Osteocyte (in vitro differentiated cells): ENCODE measurements at regions not wholly inside any gene's neighbourhood (a gene's known extent, or its start where the extent isn't known, plus 50 kb on each side); places are given as distances from the start of the nearest gene placed in this dataset.

Experiments used
- DNase-seq: peaks from one replicate; pipeline ENCODE4 v3.0.0; 2021; ENCODE audit warnings: mixed read lengths; ENCODE audit not compliant: unreplicated experiment; ENCODE audit errors: extremely low spot score
- H3K27ac Mint-ChIP-seq: one replicate; pipeline ENCODE4 v1.8.0; 2021; ENCODE audit warnings: mild to moderate bottlenecking, mixed read lengths; ENCODE audit not compliant: unreplicated experiment
- H3K27me3 Mint-ChIP-seq: one replicate; pipeline ENCODE4 v1.8.0; 2021; ENCODE audit warnings: mixed read lengths; ENCODE audit not compliant: unreplicated experiment
- H3K36me3 Mint-ChIP-seq: one replicate; pipeline ENCODE4 v1.8.0; 2021; ENCODE audit warnings: mixed read lengths; ENCODE audit not compliant: unreplicated experiment
- H3K4me1 Mint-ChIP-seq: one replicate; pipeline ENCODE4 v1.8.0; 2021; ENCODE audit warnings: mixed read lengths; ENCODE audit not compliant: unreplicated experiment
- H3K4me3 Mint-ChIP-seq: one replicate; pipeline ENCODE4 v1.8.0; 2021; ENCODE audit warnings: mild to moderate bottlenecking, moderate library complexity, mixed read lengths; ENCODE audit not compliant: unreplicated experiment
- H3K9me3 Mint-ChIP-seq: one replicate; pipeline ENCODE4 v1.8.0; 2021; ENCODE audit warnings: mixed read lengths; ENCODE audit not compliant: unreplicated experiment
- TF ChIP-seq, protein P1 (sequence below): fragments of 200-600 bp; sonication (generic); IDR thresholded peaks from 2 replicates; pipeline ENCODE4 v1.5.0; 2021; ENCODE audit warnings: antibody characterized with exemption, mild to moderate bottlenecking, moderate library complexity

GRCh38 chr1:105664495-105664894 is 1392.0 kb upstream of the PRMT6 start:
- TF ChIP-seq, protein P1, sequence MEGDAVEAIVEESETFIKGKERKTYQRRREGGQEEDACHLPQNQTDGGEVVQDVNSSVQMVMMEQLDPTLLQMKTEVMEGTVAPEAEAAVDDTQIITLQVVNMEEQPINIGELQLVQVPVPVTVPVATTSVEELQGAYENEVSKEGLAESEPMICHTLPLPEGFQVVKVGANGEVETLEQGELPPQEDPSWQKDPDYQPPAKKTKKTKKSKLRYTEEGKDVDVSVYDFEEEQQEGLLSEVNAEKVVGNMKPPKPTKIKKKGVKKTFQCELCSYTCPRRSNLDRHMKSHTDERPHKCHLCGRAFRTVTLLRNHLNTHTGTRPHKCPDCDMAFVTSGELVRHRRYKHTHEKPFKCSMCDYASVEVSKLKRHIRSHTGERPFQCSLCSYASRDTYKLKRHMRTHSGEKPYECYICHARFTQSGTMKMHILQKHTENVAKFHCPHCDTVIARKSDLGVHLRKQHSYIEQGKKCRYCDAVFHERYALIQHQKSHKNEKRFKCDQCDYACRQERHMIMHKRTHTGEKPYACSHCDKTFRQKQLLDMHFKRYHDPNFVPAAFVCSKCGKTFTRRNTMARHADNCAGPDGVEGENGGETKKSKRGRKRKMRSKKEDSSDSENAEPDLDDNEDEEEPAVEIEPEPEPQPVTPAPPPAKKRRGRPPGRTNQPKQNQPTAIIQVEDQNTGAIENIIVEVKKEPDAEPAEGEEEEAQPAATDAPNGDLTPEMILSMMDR, result no peak
- H3K9me3 Mint-ChIP-seq, result no peaks in the 10 kb centered on the region

DNA sequence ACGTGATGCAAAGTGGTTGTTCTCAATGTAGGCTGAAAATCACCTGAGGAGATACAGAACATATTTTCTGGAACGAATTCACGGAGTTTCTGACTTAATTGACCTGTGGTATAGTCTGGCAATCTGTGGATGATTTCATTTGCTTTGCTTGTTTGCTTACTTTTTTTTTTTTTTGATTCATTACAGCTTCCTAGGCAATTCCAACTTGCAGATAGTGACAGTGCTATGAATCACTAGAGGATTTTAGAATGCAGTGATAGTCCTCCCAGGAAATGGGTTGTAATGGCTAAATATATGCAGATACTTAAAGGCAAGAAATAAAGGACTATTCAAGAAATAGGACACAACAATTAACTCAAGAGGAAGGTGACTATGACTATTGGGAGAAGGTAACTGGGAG is 1378.1 kb upstream of the PRMT6 start:
- no peak for DNase-seq
- Mint-ChIP-seq H3K4me3 (no peak overlapping the region), H3K27ac (no peak overlapping the region), H3K9me3 (peaks cover 8% of the 10 kb centered on the region), H3K27me3 (no peaks in the 10 kb centered on the region), H3K4me1 (peaks cover 3% of the 10 kb centered on the region), H3K36me3 (no peaks in the 10 kb centered on the region)
- TF ChIP-seq, protein P1, result no peak

More at GRCh38 chr1:105664495-105664894, 1392.0 kb upstream of the PRMT6 start:
- Mint-ChIP-seq H3K36me3 (no peaks in the 10 kb centered on the region), H3K27me3 (no peaks in the 10 kb centered on the region), H3K27ac (no peak overlapping the region), H3K4me3 (no peak overlapping the region), H3K4me1 (no peaks in the 10 kb centered on the region)
- no peak for DNase-seq

DNA sequence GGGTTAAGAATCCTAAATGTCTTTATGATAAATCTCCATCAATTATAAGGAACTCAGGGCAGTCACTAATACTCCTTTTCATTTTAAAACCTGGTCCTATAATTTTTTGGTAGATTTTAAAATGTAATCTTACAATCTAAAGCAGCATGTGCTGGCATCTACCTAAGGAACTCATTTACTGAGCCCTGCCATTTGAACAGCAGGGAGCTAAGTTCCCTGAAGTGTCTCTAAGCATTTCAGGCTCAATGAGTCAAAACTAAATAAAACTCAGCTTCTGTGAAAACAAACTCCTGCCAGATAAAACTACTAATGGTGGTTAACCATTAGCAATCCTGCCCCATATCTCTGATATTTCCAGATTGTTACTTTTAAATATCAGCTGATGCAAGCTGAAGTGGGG is 1371.8 kb upstream of the PRMT6 start:
- no peak overlapping the region for H3K27ac Mint-ChIP-seq

GRCh38 chr1:105686026-105686425 is 1370.4 kb upstream of the PRMT6 start:
- Mint-ChIP-seq H3K27me3 (peaks cover 2% of the 10 kb centered on the region), H3K4me1 (peaks cover 14% of the 10 kb centered on the region), H3K9me3 (no peaks in the 10 kb centered on the region), H3K4me3 (no peak overlapping the region), H3K27ac (no peak overlapping the region), H3K36me3 (no peaks in the 10 kb centered on the region)
- no peak for DNase-seq
- TF ChIP-seq, protein P1, result no peak

More for the DNA sequence above, 1371.8 kb upstream of the PRMT6 start:
- Mint-ChIP-seq H3K27me3 (peaks cover 2% of the 10 kb centered on the region), H3K4me3 (no peak overlapping the region), H3K36me3 (no peaks in the 10 kb centered on the region), H3K4me1 (peaks cover 14% of the 10 kb centered on the region), H3K9me3 (no peaks in the 10 kb centered on the region)
- no peak for DNase-seq
- TF ChIP-seq, protein P1, result no peak

DNA sequence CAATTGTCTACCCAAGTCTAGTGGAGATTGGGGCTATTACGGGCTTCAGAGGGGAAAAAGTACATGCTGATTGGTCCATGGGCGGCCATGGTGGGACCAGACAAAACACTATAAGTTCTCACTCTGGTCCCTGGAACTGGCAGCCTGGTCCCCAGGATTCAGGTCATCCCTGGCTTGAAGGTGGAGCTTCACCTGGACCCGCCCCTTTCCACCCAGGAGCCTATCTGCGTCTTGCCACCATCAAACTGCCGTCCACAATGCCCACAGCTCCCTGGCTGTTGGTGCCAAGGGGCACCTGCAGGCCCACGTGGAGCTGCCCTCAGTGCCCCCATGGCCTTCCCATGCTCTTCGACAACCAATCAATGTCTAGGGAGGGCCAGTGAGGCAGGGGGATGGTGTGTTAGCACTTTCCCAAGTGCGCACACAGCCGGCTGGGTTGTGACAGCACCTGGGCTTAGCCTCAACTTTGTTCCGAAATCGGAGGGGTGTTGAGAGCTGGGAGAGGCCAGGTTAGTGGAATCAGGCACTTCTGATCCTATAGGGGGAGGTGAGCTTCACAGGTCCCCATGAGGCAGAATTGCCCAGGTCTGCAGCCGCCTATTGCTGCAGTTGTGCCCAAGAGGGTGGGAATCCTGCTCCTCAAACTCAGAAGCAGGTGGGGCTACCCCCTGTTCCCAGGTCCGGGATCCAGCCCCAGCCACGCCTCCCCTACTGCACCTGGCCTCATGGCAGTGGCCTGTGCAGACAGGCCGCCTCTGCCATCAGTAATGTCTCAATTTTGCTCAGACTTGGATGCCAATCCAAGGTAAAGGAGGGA is 1369.4 kb upstream of the PRMT6 start:
- TF ChIP-seq, protein P1, result no peak
- H3K27me3 Mint-ChIP-seq, result peaks cover 2% of the 10 kb centered on the region
- no peak overlapping the region for H3K27ac Mint-ChIP-seq
- peaks cover 14% of the 10 kb centered on the region for H3K4me1 Mint-ChIP-seq
- H3K4me3 Mint-ChIP-seq, result no peak overlapping the region
- no peaks in the 10 kb centered on the region for H3K36me3 Mint-ChIP-seq
- no peaks in the 10 kb centered on the region for H3K9me3 Mint-ChIP-seq
- no peak for DNase-seq
